Endothelial cell (in vitro differentiated cells): ENCODE measurements at regions not wholly inside any gene's neighbourhood (a gene's known extent, or its start where the extent isn't known, plus 50 kb on each side); places are given as distances from the start of the nearest gene placed in this dataset.
"Not testable (repeated sequence)": the region's sequence is repeated elsewhere in the genome, so short reads cannot be mapped to it uniquely, and the experiment has no call there.

Experiments used
- DNase-seq: peaks from one replicate; pipeline ENCODE4 v3.0.0; 2021; ENCODE audit warnings: low spot score
- H3K27ac Mint-ChIP-seq: one replicate; pipeline ENCODE4 v1.8.0; 2021; ENCODE audit warnings: mixed read lengths, inconsistent platforms; ENCODE audit not compliant: unreplicated experiment
- H3K27me3 Mint-ChIP-seq: one replicate; pipeline ENCODE4 v1.8.0; 2021; ENCODE audit warnings: mild to moderate bottlenecking, moderate library complexity, mixed read lengths, inconsistent platforms; ENCODE audit not compliant: unreplicated experiment
- H3K36me3 Mint-ChIP-seq: one replicate; pipeline ENCODE4 v1.8.0; 2021; ENCODE audit warnings: mild to moderate bottlenecking, low read depth, mixed read lengths, inconsistent platforms; ENCODE audit not compliant: unreplicated experiment
- H3K4me1 Mint-ChIP-seq: one replicate; pipeline ENCODE4 v1.8.0; 2021; ENCODE audit warnings: mild to moderate bottlenecking, mixed read lengths, inconsistent platforms; ENCODE audit not compliant: unreplicated experiment
- H3K4me3 Mint-ChIP-seq: one replicate; pipeline ENCODE4 v1.8.0; 2021; ENCODE audit warnings: mild to moderate bottlenecking, mixed read lengths, inconsistent platforms; ENCODE audit not compliant: unreplicated experiment
- H3K9me3 Mint-ChIP-seq: one replicate; pipeline ENCODE4 v1.8.0; 2021; ENCODE audit warnings: mixed read lengths, inconsistent platforms; ENCODE audit not compliant: unreplicated experiment
- TF ChIP-seq, protein P1 (sequence below): fragments of 200-600 bp; sonication (generic); IDR thresholded peaks from one replicate; pipeline ENCODE4 v1.5.0; 2021; ENCODE audit warnings: antibody characterized with exemption; ENCODE audit not compliant: unreplicated experiment

DNA sequence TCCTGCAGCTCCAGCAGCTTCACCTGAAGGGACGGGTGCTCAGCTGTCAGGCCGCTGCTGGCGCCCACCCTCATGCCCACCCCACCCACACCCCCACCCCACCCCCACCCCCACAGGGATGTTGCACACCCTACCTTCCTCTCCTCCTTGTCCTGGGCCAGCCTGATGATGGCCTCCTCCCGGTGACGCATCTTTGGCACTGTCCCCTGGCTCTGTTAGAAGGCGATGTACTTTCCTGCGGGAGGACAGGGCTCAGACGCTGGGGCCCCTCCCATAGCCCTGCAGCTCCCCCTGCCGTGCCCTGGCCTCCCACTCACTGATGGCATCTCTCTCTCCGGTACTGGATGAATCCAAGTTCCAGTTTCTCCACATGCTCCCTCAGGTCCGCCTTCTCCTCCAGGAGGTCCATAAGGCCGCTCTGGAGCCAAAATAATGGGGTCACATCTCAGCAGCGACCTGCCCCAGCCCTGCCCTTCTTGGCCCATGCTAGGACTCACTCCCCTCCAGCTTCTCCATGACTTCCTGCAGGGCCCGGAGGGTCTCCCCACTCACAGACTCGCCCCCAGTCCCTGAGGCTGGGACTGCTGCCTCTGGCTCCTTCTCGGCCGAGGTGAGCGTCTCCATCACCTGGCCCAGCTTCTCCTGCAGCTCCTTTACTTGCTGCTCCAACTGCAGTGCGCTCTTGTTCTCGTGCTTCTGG, 55.2 kb downstream of the GOLGA8B start:
- not testable (repeated sequence) for DNase-seq, H3K4me1 Mint-ChIP-seq, H3K4me3 Mint-ChIP-seq, H3K27me3 Mint-ChIP-seq, H3K36me3 Mint-ChIP-seq, H3K9me3 Mint-ChIP-seq, H3K27ac Mint-ChIP-seq

- not testable (repeated sequence) for H3K36me3 Mint-ChIP-seq, H3K4me3 Mint-ChIP-seq, H3K9me3 Mint-ChIP-seq, H3K27ac Mint-ChIP-seq, DNase-seq, H3K4me1 Mint-ChIP-seq, H3K27me3 Mint-ChIP-seq
These were observed 55.8 kb downstream of the GOLGA8B start for GRCh38 chr15:34527641-34528040.

GRCh38 chr15:34523849-34524248, 59.6 kb downstream of the GOLGA8B start:
- TF ChIP-seq, protein P1, sequence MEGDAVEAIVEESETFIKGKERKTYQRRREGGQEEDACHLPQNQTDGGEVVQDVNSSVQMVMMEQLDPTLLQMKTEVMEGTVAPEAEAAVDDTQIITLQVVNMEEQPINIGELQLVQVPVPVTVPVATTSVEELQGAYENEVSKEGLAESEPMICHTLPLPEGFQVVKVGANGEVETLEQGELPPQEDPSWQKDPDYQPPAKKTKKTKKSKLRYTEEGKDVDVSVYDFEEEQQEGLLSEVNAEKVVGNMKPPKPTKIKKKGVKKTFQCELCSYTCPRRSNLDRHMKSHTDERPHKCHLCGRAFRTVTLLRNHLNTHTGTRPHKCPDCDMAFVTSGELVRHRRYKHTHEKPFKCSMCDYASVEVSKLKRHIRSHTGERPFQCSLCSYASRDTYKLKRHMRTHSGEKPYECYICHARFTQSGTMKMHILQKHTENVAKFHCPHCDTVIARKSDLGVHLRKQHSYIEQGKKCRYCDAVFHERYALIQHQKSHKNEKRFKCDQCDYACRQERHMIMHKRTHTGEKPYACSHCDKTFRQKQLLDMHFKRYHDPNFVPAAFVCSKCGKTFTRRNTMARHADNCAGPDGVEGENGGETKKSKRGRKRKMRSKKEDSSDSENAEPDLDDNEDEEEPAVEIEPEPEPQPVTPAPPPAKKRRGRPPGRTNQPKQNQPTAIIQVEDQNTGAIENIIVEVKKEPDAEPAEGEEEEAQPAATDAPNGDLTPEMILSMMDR, result peak; percentile 32
- H3K4me3 Mint-ChIP-seq, H3K36me3 Mint-ChIP-seq, H3K9me3 Mint-ChIP-seq, H3K4me1 Mint-ChIP-seq, DNase-seq, H3K27ac Mint-ChIP-seq, H3K27me3 Mint-ChIP-seq: not testable (repeated sequence)

- not testable (repeated sequence) for H3K9me3 Mint-ChIP-seq, H3K4me3 Mint-ChIP-seq, H3K4me1 Mint-ChIP-seq, DNase-seq, H3K36me3 Mint-ChIP-seq, H3K27ac Mint-ChIP-seq, H3K27me3 Mint-ChIP-seq
These were observed 60.9 kb downstream of the GOLGA8B start for GRCh38 chr15:34522601-34523000.

- H3K4me3 Mint-ChIP-seq, DNase-seq, H3K27ac Mint-ChIP-seq, H3K36me3 Mint-ChIP-seq, H3K9me3 Mint-ChIP-seq, H3K4me1 Mint-ChIP-seq, H3K27me3 Mint-ChIP-seq: not testable (repeated sequence)
These were observed 61.5 kb downstream of the GOLGA8B start for GRCh38 chr15:34521802-34522485.

GRCh38 chr15:34520566-34520965, 62.9 kb downstream of the GOLGA8B start:
- DNase-seq, result no peak
- no peak overlapping the region for H3K4me3 Mint-ChIP-seq
- H3K36me3 Mint-ChIP-seq, result no peaks in the 10 kb centered on the region
- TF ChIP-seq, protein P1, result no peak
- H3K27me3 Mint-ChIP-seq, result no peaks in the 10 kb centered on the region
- no peak overlapping the region for H3K27ac Mint-ChIP-seq
- no peaks in the 10 kb centered on the region for H3K4me1 Mint-ChIP-seq
- H3K9me3 Mint-ChIP-seq, result no peaks in the 10 kb centered on the region

GRCh38 chr15:34520010-34520409, 63.4 kb downstream of the GOLGA8B start:
- not testable (repeated sequence) for DNase-seq, H3K36me3 Mint-ChIP-seq, H3K27ac Mint-ChIP-seq, H3K4me1 Mint-ChIP-seq, H3K27me3 Mint-ChIP-seq, H3K9me3 Mint-ChIP-seq, H3K4me3 Mint-ChIP-seq
